HG02798 (cell line): ENCODE measurements at regions not wholly inside any gene's neighbourhood (a gene's known extent, or its start where the extent isn't known, plus 50 kb on each side); places are given as distances from the start of the nearest gene placed in this dataset.
A peak's percentile ranks its signal among the peaks of the same experiment; 100 is the strongest.

Experiments used
- ATAC-seq: cut with Tn5 transposase; IDR thresholded peaks from one replicate; pipeline ENCODE4 v1.9.1; 2021; ENCODE audit warnings: mild to moderate bottlenecking; ENCODE audit not compliant: unreplicated experiment, poor library complexity

DNA sequence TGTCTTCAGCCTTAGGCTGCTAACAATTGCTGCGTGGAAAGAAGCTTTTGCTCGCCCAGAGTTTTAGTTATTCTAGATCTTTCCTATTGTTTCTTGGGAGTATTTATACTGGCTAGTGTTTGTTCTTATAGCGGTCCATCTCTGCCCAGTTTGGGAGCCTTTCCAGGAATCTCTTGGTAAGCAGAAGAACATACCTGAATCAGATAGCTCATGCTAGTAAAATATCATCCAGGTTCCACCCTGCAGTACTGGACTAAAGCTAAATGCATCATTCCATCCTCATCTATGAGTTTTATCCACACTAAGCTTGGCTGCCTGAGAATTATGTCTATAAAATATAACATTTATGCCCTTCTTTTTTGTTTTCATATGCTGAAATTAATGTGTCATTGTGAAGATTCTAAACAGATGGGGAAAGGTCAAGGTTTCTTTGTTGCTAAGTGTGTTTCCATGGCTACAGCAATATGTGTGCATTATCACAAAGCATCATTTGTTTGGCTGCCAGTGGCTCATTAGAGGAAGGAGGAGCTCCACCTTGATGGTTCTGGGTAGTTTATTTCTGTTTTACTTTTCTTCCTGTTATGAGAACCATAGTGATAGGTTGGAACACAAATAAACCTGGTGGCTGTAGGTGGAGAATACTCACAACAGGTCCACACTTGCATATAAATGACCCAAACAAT, 182.8 kb downstream of the PIK3C3 start:
- no peak for ATAC-seq

DNA sequence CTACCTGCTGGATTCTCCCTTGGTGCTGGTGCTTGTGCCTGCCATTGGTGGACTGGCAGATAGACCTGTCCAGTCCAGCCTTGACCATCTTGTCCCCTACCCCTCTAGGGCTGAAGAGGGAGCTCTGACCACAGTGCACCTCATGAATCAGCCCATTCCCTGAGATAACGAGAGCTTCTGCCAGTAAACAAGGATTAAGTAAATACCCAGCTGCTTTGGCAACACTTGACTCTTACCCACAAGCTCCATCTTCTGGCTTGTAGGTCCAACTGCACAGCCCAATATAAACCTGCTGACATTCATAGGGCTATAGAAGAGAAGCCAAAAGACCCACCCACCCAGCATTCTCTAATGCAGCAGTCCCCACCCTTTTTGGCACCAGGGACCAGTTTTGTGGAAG, 186.4 kb downstream of the PIK3C3 start:
- no peak for ATAC-seq

DNA sequence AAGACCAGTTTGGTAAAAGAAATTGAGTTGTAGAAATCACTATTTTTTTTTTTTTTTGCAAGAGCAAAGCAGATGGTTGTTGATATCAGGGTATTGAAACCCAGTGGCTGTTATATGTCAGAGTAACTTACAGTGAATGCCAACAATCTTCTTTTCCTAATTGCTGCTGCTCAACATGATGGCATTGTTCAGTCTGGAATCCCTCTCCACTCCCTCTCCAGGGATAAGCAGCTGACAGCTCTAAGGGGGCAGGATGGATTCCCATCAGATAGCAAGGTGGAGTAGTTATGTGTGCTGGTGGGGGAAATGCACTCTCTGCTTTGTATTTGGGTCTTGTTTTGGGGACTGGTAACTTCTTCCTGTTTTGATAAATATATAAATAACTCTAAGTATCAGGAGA, 200.0 kb downstream of the PIK3C3 start:
- ATAC-seq, result no peak

DNA sequence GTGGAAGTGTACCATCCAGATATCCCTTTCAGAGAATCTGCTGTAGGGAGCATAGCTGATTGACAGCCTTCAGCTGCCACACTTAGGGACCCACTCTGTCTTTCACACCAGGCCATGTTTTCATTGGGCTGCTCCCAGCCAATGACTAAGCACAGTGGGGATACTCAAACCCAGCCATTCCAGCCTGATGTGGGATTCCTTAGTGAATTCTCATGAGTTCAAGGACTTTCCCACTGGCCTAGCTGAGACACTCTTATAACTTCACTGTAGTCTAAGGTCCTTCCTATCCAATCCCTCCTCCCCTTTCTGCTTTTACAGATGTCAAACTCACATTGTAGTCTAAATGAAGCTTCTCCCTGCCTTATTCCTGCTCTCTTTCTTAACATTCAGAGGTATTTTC, 201.2 kb downstream of the PIK3C3 start:
- no peak for ATAC-seq

DNA sequence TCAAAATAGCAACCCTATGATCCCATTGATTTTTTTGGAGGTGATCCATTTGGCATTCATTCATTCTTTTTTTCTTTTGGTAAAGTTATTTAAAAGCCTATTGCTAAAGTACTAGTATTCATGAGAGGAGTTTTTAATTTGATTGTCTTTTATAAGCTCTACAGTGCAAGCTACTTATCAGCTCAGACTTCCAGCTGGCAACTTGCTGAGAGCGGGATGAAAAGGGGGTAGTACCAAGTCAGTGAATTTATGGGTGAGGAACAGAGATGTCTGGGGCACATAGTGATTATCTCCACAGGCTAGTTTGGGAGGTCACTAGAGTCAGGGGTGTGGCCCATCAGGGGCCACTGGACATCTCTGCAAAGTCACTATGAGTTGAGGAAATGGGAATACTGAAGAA, 202.4 kb downstream of the PIK3C3 start:
- ATAC-seq, result no peak

DNA sequence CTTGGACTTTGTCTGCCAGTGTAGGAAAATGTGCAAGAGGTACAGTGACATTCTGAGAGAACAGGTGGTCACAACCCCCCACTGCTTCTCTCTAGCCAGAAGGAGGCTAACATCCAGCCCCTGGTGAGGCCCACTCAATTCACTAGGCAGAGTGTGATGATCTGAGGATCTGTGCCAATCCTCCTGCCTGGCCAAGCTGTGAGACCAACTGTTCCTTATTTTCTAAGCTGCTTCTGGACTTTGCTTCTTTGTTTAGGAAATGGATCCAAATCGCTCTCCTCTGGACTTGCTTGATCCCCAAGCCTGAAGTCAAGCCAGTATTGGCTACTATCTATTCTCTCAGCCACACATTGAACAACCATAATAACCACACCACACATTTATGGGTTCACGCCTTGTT, 202.8 kb downstream of the PIK3C3 start:
- ATAC-seq, result no peak

DNA sequence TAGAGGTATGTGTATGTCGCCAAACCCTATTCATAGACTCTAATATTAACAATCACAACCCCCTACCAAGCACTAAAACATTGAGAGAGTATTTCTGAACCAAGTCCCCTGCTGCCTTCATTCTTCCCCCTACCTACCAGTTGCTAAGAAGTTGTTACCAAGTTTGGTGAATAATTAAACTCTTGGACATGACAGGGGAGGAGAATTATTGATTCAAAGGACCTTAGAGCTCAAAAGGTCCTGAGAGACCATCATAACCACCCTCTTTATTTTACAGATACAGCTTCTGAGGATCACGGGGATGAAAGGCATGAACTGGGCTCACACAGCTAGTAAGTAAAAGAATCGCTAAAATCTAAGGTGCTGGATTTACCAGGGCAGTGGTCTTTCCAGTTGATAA, 204.1 kb downstream of the PIK3C3 start:
- ATAC-seq, result no peak

DNA sequence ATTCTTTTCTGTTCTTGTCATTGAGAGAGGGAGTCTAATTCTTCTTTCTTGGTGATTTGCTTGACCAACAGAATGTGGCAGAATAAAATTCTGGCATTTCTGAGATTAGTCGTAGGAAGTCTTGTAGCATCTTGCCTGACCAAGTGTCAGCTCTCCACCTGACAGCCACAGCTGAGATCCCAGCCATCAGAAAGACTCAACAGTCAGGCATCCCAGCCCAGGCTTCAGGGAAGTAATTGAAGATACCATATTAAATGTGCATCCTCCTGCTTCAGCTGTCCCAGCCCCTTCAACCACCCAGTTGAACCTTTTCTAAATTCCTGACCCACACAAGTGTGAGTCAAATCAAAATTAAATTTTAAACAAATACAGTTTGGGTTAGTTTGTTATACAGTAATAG, 208.3 kb downstream of the PIK3C3 start:
- ATAC-seq, result no peak

DNA sequence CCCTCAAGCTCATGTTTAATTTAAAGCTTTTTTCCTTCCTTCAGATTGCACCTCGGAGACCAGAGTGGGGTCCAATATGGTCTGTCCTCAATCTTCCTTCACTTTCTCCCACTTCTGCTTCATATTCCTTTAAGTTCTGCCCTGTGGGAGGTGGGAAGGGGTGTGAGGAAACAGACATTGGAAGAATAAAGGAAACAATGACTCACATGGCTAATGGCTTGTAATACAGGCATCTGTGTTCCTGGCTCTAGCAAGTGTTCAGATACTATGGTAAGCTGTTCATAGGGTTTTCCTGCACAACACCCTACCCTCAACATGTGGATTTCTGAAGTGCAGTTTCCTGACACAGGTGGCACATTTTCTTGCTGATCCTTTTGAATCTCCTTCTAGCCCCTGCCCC, 209.5 kb downstream of the PIK3C3 start:
- no peak for ATAC-seq

DNA sequence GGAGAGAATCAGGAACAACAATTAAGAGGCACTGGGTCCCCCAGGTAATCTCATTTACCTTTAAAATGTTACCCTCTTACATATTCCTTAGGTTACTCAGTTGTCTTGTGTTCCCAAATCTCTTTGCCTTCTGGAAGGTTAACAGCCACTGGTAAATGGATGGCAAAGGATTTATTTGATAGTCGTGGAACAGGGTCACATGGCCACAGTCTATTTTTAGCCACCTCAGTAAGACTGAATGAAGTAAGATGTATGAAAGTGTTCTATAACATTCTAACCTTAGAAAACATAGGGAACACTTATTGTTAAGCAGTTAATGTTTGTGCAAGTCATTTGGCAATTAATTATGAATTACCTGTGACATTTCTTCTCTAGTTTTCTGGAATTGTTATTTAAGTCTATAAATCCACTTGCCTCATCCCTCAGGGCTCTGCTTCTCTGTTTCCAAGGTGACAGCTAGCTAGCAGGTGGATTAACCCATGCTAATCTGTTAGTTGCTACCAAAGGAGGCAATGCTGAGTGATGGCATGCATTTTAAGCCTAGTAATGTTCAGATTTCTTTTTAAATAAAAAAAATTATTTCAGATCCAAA, 211.0 kb downstream of the PIK3C3 start:
- ATAC-seq, result no peak

DNA sequence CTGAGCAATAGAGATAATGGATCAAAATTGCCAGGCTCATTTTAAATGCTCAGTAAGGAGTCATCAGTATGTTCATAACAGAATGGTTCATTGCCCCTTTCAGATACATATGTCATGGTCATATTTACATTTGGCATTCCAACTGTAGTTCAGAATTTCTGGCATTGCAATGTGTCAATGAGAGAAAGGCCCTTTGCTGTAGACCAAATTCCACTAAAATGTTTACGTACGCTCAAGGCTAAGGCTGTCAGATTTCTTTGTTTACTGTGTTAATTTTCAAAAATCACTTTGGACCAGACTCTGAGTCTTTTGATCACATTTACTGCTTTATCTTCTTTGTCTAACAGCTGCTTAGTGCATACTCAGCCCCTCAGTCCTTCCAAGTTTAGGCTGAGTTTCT, 213.5 kb downstream of the PIK3C3 start:
- ATAC-seq, result no peak

DNA sequence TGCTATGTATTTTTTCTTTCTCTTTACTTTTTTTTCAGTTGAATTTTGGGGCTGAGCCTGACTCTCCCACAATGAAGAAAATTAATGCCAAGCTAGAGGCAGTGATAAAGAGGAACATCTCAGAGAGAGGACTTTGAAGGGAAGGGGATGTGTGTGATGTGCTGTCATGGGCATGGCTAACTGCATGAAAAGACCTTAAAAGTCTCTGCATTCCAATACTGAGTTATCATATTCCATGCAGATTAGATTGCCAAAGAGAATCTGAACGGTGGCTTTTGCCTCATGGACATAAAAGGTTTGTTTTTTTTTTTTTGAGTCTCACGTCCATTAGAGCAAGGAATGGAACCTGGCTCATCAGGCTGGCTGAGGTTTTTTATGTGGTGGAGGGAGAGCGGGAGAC, 213.9 kb downstream of the PIK3C3 start:
- ATAC-seq, result no peak

DNA sequence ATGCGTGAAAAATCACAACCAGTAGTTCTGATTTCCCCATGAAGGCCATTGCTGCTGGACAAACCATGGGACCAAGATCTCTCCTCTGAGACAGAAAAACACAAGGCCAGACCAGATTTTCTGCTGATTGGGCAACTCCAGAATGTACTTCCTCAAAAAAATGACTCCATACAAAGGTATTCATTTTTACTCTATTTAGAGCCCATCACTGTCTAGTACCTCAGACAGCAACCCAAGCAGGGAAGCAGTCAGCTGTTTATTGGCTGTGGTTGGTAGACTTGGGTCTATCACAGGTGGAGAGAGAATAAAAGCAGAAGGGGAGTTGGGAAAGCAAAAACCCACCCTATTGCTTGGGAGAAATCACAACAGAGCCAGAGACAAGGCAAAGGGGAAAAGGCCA, 219.9 kb downstream of the PIK3C3 start:
- ATAC-seq, result no peak

DNA sequence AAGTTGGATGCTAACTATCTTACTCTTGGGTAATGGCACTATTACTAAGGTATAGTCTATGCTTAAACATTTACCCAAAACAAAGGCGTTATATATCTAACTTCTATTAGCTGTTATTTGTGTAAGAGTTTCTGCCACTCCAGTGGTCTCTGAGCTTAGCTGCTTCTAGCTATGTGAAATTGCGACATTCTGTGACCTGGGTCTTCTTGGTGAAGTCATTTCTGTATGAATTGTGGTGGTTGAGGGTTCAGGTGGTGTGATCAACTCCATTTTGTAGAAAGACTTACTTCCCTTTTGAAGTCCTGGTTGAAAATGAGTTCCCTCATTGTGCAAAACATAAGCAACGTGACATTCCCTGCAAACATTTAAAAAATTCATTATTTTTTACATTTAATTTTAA, 221.6 kb downstream of the PIK3C3 start:
- ATAC-seq, result peak; percentile 50

DNA sequence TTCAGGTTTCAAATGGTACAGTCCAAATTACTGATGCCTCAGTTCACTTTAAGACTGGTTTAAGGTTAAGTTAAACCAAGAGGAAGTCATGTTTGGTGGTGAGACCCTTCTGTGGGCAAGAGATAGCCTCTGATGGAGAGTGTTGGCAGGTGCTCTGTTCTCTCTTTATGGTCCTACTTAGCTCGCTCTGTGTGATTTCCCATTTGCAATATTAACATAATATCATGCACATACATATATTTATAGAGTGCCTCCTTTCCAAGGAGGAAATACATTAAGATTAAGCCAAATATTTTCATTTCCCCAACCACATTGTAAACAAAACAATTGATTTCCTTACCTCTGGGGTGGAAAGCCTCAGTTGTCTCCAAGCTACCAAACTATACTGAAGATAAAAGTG, 222.4 kb downstream of the PIK3C3 start:
- ATAC-seq, result no peak

DNA sequence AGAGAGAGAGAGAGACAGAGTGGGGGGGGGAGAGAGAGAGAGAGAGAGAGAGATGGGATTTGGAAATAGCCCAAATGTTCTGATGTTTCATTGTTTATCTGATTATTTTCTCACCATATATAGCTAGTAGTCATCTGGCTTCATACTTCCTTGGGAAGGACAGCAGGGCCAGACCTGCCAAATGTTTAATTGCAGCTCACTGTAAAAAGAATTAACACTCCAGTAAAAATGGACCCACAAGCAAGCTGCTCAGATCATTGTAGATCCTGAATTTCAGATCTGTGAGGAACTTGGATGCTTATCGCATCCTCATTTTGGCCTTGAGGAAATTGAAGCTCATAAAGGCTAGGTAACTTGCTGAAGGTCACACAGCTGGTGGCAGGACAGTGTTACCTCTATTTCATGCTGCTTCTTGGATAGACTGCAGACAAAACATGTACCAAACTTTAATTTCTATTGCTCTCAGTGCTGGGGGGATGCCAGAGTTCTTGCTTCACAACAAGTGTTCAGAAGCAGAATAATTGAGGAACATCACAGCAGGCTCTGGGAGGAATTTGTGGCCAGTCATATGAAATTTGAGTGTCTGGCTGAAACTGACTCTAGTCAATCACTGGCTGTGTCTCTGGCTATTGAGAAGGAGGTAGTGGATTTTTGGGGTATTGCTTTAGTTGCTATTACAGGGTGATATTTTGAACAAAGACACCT, 223.5 kb downstream of the PIK3C3 start:
- ATAC-seq, result no peak

DNA sequence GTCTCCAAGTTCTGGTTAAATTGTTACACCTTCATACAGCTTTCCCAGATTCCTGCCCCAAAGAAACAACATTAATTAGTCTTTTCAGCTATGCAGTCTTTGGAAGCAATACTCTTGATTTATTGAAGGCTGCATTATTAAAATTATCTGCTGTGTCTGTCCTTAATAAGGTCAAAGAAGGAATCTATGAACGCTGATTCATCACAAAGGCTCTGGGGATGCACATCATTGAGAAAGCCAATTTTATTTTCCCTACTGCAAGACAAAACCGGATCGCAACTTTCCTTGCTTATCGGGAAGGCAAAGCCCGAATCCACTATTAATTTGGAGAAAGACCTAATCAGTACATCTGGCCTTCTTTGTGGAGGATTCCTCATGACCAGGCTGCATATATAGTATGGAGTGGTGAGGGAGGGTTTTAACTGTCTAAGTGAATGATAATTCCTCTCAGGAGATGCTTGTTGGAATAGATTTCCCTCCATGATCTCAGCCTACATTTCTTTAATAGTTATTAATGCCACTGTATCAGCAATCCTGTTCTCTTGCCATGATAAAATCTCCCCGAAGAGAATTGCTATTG, 224.6 kb downstream of the PIK3C3 start:
- no peak for ATAC-seq

DNA sequence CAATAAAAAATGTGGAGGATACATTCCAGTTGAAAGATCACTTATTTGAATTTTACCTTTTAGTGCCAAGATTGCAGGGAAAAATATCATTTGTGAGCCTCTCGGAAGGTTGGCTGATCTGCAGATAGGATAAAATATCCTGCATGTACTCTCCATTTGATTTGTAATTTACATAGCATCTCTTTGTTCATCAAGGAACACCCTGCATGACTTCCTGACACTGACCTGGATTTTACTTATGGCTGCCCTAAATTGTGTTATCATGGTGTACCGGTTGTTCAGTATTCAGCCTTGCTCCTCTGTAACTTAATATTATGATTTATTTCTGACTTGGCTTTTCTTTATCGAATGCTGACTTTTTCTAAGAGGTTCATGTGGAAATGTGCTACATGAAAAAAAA, 226.4 kb downstream of the PIK3C3 start:
- ATAC-seq, result no peak

DNA sequence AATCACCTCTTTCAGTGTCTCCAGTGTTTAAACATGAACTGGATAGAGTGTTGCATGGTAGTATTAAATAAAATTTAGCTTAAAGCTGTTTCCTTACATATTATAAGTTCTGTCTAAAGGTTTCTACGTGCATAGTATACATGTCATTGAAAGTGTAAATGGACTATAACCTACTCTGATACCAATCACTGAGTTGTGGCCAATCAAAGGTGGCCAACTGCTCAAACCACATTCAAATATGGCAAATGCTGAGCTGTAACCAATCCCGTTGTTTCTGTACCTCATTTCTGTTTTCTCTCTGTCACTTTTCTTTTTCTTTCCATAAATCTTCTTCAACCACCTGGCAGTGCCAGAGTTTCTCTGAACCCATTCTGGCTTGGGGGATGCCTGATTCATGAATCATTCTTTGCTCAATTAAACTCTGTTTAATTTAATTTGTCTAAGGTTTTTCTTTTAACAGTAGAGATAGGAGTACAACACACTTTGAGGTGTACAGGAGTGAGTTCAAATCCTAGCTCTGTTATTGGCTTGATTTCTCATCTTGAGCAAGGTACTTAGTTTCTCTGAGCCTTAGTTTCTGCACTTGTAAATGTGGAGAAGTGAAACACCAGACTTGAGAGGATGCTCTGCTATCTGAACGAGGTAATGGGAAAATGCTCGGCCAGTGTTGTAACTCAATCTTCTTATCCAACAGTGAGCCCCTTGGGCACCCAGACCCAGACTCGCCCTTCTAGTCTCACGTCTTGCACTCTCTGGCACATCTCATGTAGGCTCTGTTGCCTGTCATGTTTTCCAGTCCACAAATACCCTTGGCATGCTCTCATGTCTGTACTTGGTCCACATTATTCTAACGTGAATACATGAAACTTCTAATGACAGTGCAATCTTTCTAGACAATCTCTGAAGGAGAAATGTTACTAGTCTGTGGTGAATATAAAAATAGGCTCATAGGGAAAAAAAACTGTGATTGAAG, 228.0 kb downstream of the PIK3C3 start:
- peak; percentile 59 for ATAC-seq

DNA sequence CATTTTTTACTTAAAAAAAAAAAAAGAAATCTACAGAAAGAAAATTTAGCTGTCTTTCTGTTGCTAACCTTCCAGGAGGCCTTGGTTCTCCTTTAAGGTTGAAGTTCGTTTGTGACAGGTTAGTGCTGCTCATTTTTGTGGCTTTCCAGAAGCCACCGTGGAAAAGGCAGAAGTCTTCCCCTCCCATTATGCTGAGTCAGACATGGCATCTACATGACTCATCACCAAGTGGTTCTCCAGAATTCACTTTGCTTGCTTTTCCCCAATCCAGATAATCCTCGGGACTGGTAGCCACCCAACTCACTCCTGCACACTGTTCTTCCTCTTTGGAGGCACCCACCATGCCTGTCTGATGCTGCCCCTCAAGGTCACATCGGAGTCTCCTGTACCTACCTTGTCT, 228.7 kb downstream of the PIK3C3 start:
- ATAC-seq, result no peak
